ENCODE measurements at regions not wholly inside any gene's neighbourhood (a gene's known extent, or its start where the extent isn't known, plus 50 kb on each side); places are given as distances from the start of the nearest gene placed in this dataset.

DNA sequence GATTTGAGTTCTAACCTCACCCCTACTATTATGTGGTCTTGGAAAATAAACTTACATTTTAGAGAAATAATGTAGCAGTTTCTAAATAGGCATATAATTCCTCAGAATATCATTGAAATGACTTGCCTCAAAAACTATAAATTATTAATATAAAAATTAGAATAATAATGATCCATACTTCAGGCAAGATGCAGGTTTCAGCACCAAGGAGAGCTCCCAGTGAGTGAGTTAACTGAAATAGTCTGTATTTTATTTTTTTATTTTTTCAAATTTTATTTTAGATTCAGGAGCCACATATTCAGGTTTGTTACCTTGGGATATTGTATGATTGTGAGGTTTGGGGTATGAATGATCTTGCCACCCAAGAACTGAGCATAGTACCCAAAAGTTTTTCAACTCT, 472.2 kb upstream of the DCC start:
- no peak overlapping the region for H3K9ac ChIP-seq (ENCODE audit: insufficient read depth, low read depth, low read length)
- H3K9me3 ChIP-seq (ENCODE audit: low read length), result peaks cover 87% of the 10 kb centered on the region
- FAIRE-seq (no peak), ATAC-seq (no peak), DNase-seq (ENCODE audit: low spot score) (no peak)
- H3K36me3 ChIP-seq (replicated peaks in 1 of 2; ENCODE audit: control insufficient read depth in 1 of 2, insufficient read depth in 2 of 2, low read length in 2 of 2), result no peaks in the 10 kb centered on the region
- ChIA-PET POLR2A (no interaction called here), CTCF (ENCODE audit: low intra/inter-chr PET ratio, low total read pairs) (no interaction called here)
- TF ChIP-seq ZNF124 (CRISPR knock-in tag; IDR thresholded peaks at IDR 0.05), result no peak
- no peak for TF ChIP-seq RELA (CRISPR knock-in tag; IDR thresholded peaks at IDR 0.05)
- no peak for TF ChIP-seq MTF2 (CRISPR knock-in tag; IDR thresholded peaks at IDR 0.05; ENCODE audit: borderline replicate concordance)
- TF ChIP-seq, protein P1, sequence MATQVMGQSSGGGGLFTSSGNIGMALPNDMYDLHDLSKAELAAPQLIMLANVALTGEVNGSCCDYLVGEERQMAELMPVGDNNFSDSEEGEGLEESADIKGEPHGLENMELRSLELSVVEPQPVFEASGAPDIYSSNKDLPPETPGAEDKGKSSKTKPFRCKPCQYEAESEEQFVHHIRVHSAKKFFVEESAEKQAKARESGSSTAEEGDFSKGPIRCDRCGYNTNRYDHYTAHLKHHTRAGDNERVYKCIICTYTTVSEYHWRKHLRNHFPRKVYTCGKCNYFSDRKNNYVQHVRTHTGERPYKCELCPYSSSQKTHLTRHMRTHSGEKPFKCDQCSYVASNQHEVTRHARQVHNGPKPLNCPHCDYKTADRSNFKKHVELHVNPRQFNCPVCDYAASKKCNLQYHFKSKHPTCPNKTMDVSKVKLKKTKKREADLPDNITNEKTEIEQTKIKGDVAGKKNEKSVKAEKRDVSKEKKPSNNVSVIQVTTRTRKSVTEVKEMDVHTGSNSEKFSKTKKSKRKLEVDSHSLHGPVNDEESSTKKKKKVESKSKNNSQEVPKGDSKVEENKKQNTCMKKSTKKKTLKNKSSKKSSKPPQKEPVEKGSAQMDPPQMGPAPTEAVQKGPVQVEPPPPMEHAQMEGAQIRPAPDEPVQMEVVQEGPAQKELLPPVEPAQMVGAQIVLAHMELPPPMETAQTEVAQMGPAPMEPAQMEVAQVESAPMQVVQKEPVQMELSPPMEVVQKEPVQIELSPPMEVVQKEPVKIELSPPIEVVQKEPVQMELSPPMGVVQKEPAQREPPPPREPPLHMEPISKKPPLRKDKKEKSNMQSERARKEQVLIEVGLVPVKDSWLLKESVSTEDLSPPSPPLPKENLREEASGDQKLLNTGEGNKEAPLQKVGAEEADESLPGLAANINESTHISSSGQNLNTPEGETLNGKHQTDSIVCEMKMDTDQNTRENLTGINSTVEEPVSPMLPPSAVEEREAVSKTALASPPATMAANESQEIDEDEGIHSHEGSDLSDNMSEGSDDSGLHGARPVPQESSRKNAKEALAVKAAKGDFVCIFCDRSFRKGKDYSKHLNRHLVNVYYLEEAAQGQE (IDR thresholded peaks at IDR 0.05; ENCODE audit: borderline replicate concordance in 1 of 2, low read depth in 1 of 2, low read length in 2 of 2), result peak in 1 of 2 experiments; percentile 93
- TF ChIP-seq SRY (CRISPR knock-in tag; IDR thresholded peaks at IDR 0.05), result no peak
- TF ChIP-seq ZNF839 (CRISPR knock-in tag; IDR thresholded peaks at IDR 0.05; ENCODE audit: borderline replicate concordance), result no peak
- no peak for TF ChIP-seq JDP2 (CRISPR knock-in tag; IDR thresholded peaks at IDR 0.05; ENCODE audit: borderline replicate concordance)
- BruUV-seq (replicated peaks), result no TSS peak
- H3K27ac ChIP-seq (ENCODE audit: extremely low read length, insufficient read depth, low read length), result no peak overlapping the region
- no peaks in the 10 kb centered on the region for H3K27me3 ChIP-seq (ENCODE audit: control insufficient read depth in 1 of 2, insufficient read depth in 2 of 2, low read length in 2 of 2)
- no peaks in the 10 kb centered on the region for H3K79me2 ChIP-seq (ENCODE audit: insufficient read depth, low read length)
- no peak overlapping the region for H2AFZ ChIP-seq (ENCODE audit: low read length)
- no peak overlapping the region for H3K4me3 ChIP-seq (replicated peaks in 1 of 3; ENCODE audit: insufficient read depth in 1 of 3, low read depth in 2 of 3, low read length in 3 of 3)
- H3K4me1 ChIP-seq (ENCODE audit: insufficient read depth, low read length), result no peaks in the 10 kb centered on the region
- H3K4me2 ChIP-seq (ENCODE audit: low read depth, low read length), result no peak overlapping the region
- H4K20me1 ChIP-seq (ENCODE audit: insufficient read depth, low read length), result no peaks in the 10 kb centered on the region
- intact Hi-C loops (cut with micrococcal nuclease; ENCODE audit: unreplicated experiment), result no loop called here
- in situ Hi-C loops (cut with HindIII; ENCODE audit: extremely low pct_ligation_motif_present, low pct_unique_long_range_greater_than_20kb), result no loop called here

All from HepG2 (cell line).